HepG2 (cell line): ENCODE measurements at regions not wholly inside any gene's neighbourhood (a gene's known extent, or its start where the extent isn't known, plus 50 kb on each side); places are given as distances from the start of the nearest gene placed in this dataset.

Experiments
- ATAD3A ChIP-seq: sonication (generic); formaldehyde crosslinking; IDR thresholded peaks from 2 replicates; pipeline ENCODE4 v1.4.0; 2020; ENCODE audit warnings: missing genetic modification reagents
- CTCF ChIP-seq: sonication (generic); formaldehyde crosslinking; IDR thresholded peaks from 2 replicates; pipeline ENCODE4 v1.5.0; 2020; ENCODE audit warnings: mild to moderate bottlenecking, missing genetic modification reagents, moderate library complexity
- POLR2AphosphoS2 ChIP-seq: IDR thresholded peaks from 2 replicates; pipeline ENCODE4 v1.6.1; 2011; ENCODE audit warnings: low read depth, low read length, improper control_type of control experiment
- REST ChIP-seq, 2 experiments: IDR thresholded peaks; 2 replicates each; pipeline ENCODE4 v1.6.1; 2011 to 2012; ENCODE audit warnings: low read length in 2 of 2, borderline replicate concordance in 1 of 2, low read depth in 1 of 2, mild to moderate bottlenecking in 1 of 2, moderate library complexity in 1 of 2
- SIN3A ChIP-seq: IDR thresholded peaks from 2 replicates; pipeline ENCODE4 v1.6.1; 2011; ENCODE audit warnings: low read depth, mild to moderate bottlenecking, control low read depth, low read length, borderline replicate concordance
- ZNF570 ChIP-seq: sonication (generic); formaldehyde crosslinking; IDR thresholded peaks from 2 replicates; pipeline ENCODE4 v1.4.0; 2020; ENCODE audit warnings: mild to moderate bottlenecking, missing genetic modification reagents, borderline replicate concordance
- ZNF781 ChIP-seq: sonication (generic); formaldehyde crosslinking; IDR thresholded peaks from 2 replicates; pipeline ENCODE4 v1.5.1; 2020; ENCODE audit warnings: borderline replicate concordance, mild to moderate bottlenecking, missing genetic modification reagents; ENCODE audit errors: not compliant biosample characterization

- TF ChIP-seq REST (IDR thresholded peaks at IDR 0.05; ENCODE audit: borderline replicate concordance in 1 of 2, low read depth in 1 of 2, low read length in 2 of 2) (no peak), ATAD3A (no peak), SIN3A (no peak), ZNF781 (CRISPR knock-in tag) (no peak), POLR2AphosphoS2 (no peak), ZNF570 (CRISPR knock-in tag) (no peak), CTCF (CRISPR knock-in tag) (no peak)
Observed at GRCh38 chr9:78982849-78983248, 588.9 kb upstream of the TLE4 start.
